ENCODE measurements at regions not wholly inside any gene's neighbourhood (a gene's known extent, or its start where the extent isn't known, plus 50 kb on each side); places are given as distances from the start of the nearest gene placed in this dataset.

GRCh38 chr4:64777286-64777685 is 368.0 kb upstream of the TECRL start:
- DNase-seq (ENCODE audit: low read depth, low spot score) (no peak), ATAC-seq (no peak)
- TF ChIP-seq CEBPB (IDR thresholded peaks at IDR 0.05; ENCODE audit: low read depth) (no peak), YY1 (IDR thresholded peaks at IDR 0.05; ENCODE audit: extremely low read depth, insufficient replicate concordance, low read depth, low read length) (no peak), POLR2AphosphoS5 (IDR thresholded peaks at IDR 0.05; ENCODE audit: low read depth, low read length) (no peak), ELF1 (IDR thresholded peaks at IDR 0.05; ENCODE audit: borderline replicate concordance, low read depth) (no peak), JUND (IDR thresholded peaks at IDR 0.05) (no peak), TCF7L2 (IDR thresholded peaks at IDR 0.05; ENCODE audit: borderline replicate concordance, extremely low read depth, insufficient read depth, insufficient read length) (no peak), CBX3 (IDR thresholded peaks at IDR 0.05; ENCODE audit: low read depth) (no peak), CTCF (IDR thresholded peaks at IDR 0.05 in 2 of 3, conservative IDR thresholded peaks at IDR 0.05 in 1 of 3; ENCODE audit: borderline replicate concordance in 1 of 3, insufficient read depth in 1 of 3, low read depth in 2 of 3, low read length in 2 of 3) (no peak), POLR2A (IDR thresholded peaks at IDR 0.05; ENCODE audit: borderline replicate concordance, extremely low read depth, insufficient read depth, insufficient read length) (no peak), EZH2 (IDR thresholded peaks at IDR 0.05) (no peak), EGR1 (IDR thresholded peaks at IDR 0.05; ENCODE audit: low read depth) (no peak), EZH2phosphoT487 (IDR thresholded peaks at IDR 0.05; ENCODE audit: borderline replicate concordance) (no peak), ZNF274 (IDR thresholded peaks at IDR 0.05; ENCODE audit: low read depth, low read length) (no peak), SP1 (IDR thresholded peaks at IDR 0.05; ENCODE audit: low read depth) (no peak), MAX (IDR thresholded peaks at IDR 0.05) (no peak), SRF (IDR thresholded peaks at IDR 0.05; ENCODE audit: low read depth) (no peak)
- TF ChIP-seq, protein P1, sequence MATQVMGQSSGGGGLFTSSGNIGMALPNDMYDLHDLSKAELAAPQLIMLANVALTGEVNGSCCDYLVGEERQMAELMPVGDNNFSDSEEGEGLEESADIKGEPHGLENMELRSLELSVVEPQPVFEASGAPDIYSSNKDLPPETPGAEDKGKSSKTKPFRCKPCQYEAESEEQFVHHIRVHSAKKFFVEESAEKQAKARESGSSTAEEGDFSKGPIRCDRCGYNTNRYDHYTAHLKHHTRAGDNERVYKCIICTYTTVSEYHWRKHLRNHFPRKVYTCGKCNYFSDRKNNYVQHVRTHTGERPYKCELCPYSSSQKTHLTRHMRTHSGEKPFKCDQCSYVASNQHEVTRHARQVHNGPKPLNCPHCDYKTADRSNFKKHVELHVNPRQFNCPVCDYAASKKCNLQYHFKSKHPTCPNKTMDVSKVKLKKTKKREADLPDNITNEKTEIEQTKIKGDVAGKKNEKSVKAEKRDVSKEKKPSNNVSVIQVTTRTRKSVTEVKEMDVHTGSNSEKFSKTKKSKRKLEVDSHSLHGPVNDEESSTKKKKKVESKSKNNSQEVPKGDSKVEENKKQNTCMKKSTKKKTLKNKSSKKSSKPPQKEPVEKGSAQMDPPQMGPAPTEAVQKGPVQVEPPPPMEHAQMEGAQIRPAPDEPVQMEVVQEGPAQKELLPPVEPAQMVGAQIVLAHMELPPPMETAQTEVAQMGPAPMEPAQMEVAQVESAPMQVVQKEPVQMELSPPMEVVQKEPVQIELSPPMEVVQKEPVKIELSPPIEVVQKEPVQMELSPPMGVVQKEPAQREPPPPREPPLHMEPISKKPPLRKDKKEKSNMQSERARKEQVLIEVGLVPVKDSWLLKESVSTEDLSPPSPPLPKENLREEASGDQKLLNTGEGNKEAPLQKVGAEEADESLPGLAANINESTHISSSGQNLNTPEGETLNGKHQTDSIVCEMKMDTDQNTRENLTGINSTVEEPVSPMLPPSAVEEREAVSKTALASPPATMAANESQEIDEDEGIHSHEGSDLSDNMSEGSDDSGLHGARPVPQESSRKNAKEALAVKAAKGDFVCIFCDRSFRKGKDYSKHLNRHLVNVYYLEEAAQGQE (IDR thresholded peaks at IDR 0.05; ENCODE audit: low read depth), result no peak
- TF ChIP-seq, protein P2, sequence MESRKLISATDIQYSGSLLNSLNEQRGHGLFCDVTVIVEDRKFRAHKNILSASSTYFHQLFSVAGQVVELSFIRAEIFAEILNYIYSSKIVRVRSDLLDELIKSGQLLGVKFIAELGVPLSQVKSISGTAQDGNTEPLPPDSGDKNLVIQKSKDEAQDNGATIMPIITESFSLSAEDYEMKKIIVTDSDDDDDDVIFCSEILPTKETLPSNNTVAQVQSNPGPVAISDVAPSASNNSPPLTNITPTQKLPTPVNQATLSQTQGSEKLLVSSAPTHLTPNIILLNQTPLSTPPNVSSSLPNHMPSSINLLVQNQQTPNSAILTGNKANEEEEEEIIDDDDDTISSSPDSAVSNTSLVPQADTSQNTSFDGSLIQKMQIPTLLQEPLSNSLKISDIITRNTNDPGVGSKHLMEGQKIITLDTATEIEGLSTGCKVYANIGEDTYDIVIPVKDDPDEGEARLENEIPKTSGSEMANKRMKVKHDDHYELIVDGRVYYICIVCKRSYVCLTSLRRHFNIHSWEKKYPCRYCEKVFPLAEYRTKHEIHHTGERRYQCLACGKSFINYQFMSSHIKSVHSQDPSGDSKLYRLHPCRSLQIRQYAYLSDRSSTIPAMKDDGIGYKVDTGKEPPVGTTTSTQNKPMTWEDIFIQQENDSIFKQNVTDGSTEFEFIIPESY (IDR thresholded peaks at IDR 0.05; ENCODE audit: extremely low read depth, insufficient replicate concordance, low read length), result no peak
- TF ChIP-seq, protein P3, sequence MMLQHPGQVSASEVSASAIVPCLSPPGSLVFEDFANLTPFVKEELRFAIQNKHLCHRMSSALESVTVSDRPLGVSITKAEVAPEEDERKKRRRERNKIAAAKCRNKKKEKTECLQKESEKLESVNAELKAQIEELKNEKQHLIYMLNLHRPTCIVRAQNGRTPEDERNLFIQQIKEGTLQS (IDR thresholded peaks at IDR 0.05), result no peak
- CTCF ChIA-PET, result no interaction called here
- H3K4me1 ChIP-seq (ENCODE audit: control insufficient read depth in 1 of 2, insufficient read depth in 2 of 2, low read length in 2 of 2), result no peaks in the 10 kb centered on the region
- no peak overlapping the region for H3K4me2 ChIP-seq (ENCODE audit: low read length)
- H3K27me3 ChIP-seq (ENCODE audit: insufficient read depth, low read length), result no peaks in the 10 kb centered on the region
- POLR2A ChIA-PET, result no interaction called here
- no peaks in the 10 kb centered on the region for H3K9me2 ChIP-seq (ENCODE audit: insufficient read depth)
- no peak overlapping the region for H2AFZ ChIP-seq (ENCODE audit: low read depth, low read length, poor library complexity, severe bottlenecking)
- intact Hi-C loops (cut with micrococcal nuclease), result no loop called here
- H3K36me3 ChIP-seq (ENCODE audit: control insufficient read depth in 1 of 2, insufficient read depth in 2 of 2, low read length in 2 of 2), result no peaks in the 10 kb centered on the region
- no peaks in the 10 kb centered on the region for H4K20me1 ChIP-seq (ENCODE audit: insufficient read depth)
- no peak overlapping the region for H3K9ac ChIP-seq (ENCODE audit: low read length)
- H3K4me3 ChIP-seq (replicated peaks in 1 of 2; ENCODE audit: low read depth in 1 of 2, low read length in 2 of 2), result no peak overlapping the region
- no TSS peak for BruUV-seq (replicated peaks)
- no peak overlapping the region for H3K27ac ChIP-seq (ENCODE audit: low read depth, low read length)
- H3K79me2 ChIP-seq (ENCODE audit: insufficient read depth, low read length), result no peaks in the 10 kb centered on the region
- H3K9me3 ChIP-seq (ENCODE audit: control insufficient read depth in 1 of 2, insufficient read depth in 1 of 2, low read depth in 1 of 2, low read length in 2 of 2), result peaks cover 5 to 23% of the 10 kb centered on the region in 2 experiments; a peak in 3 of 4 replicates
- RAD21 ChIA-PET (ENCODE audit: low non-redundant PET in 1 of 2, low total read pairs in 2 of 2, uncharacterized antibody in 2 of 2, unreplicated experiment in 2 of 2), result no interaction called here

Data from HCT116 (cell line).